Fibroblast of gingiva (primary cell): ENCODE measurements at regions not wholly inside any gene's neighbourhood (a gene's known extent, or its start where the extent isn't known, plus 50 kb on each side); places are given as distances from the start of the nearest gene placed in this dataset.

Experiments used
- DNase-seq: peaks from one replicate; pipeline ENCODE4 v3.0.0-alpha.2; 2011; ENCODE audit warnings: low read depth

DNA sequence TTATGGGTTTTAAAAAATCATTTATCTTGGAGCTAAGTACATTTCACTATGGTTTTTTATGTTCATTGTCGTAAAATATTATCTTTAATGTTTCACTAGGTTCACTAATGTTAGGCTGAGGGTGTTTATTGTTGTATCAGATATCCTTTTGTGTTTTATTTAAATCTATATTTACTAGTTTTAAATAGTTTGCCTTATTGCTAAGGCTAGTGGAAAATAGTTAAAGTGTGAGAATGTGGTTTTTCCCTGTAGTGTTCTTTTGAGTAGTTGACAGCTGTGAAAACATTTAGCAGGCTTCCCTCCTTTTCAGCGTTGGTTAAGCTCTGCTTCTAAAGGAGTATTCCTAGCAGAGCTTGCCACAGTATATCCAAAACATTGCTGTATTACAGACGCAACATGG is 139.0 kb downstream of the TM9SF2 start:
- no peak for DNase-seq

DNA sequence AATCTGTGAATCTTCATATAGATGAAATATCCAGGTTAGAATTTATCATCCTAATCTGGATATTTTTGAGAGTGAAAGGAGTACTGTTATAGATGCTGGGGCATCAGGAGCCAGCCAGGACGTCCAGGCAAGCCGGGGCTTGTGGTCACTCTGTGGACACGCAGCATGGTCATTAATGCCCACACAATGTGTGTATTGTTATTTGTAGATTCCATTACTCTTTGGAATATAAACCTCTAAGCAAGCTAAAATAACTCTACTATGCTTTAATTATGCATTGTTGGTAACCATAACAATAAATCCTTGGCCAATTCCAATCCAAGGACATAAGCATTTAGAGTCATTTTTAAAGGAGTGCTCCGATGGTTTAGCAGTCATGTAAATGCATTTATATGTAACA is 137.9 kb downstream of the TM9SF2 start:
- DNase-seq = no peak

DNA sequence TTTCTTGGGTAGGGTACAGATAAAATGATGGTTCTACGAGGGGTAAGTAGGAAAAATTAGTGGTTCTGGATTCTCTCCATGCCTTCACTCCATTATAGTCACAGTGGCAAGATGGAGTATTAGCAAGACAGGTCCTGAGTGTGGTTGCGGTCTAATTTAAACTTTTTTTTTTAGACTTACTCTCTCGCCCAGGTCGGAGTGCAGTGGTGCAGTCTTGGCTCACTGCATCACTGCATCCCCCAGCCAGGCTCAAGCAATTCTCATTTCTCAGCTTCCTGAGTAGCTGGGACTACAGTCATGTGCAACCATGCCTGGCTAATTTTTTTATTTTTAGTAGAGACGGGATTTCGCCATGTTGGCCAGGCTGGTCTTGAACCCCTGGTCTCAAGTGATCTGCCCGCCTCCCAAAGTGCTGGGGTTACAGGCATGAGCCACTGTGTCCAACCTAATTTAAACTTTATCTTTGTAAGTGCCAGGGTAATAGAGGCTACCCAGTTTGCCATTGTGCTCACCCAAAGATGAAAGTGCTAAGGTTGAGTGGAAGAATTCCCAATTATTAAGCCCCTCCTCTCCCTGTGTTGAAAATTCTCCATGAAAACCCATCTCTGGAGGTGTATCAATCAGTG is 135.6 kb downstream of the TM9SF2 start:
- DNase-seq = no peak

DNA sequence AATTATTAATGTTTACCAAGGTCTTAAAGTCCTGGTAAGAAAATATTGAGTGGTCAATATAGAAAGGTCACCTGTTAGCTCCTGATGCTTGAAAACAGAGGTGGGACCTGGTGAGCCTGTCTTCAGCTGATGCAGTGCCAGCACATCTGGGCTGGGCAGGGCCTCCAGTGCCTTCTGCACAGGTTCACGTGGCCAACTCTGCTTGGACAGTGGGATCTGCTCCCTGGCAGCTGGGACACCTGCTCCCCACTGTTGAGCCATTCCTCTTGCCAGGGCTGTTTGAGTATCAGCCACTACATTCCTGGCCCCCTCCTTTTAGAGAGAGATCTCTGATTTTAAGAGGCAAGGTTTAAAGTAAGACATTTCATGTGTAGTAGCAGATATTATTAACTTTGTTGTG is 135.0 kb downstream of the TM9SF2 start:
- DNase-seq = no peak

DNA sequence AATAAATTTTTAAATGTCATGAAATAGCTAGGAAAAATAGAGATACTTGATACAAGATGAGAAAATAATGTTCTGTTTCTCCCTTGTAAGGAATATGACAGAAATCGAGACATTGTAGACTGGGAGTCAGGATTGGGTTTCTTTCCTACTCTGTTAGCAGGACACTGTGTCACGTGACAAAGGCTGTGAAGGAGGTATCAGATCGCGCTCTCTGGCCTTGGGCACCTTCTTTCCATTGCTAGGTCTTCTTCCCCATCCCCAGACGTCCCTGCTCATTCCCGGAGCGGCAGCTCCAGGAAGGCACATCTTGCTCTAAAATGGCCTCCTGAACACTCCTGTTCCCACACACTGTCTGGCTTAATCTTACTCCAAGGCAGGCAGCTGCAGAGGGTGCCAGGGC is 133.4 kb downstream of the TM9SF2 start:
- DNase-seq = no peak

DNA sequence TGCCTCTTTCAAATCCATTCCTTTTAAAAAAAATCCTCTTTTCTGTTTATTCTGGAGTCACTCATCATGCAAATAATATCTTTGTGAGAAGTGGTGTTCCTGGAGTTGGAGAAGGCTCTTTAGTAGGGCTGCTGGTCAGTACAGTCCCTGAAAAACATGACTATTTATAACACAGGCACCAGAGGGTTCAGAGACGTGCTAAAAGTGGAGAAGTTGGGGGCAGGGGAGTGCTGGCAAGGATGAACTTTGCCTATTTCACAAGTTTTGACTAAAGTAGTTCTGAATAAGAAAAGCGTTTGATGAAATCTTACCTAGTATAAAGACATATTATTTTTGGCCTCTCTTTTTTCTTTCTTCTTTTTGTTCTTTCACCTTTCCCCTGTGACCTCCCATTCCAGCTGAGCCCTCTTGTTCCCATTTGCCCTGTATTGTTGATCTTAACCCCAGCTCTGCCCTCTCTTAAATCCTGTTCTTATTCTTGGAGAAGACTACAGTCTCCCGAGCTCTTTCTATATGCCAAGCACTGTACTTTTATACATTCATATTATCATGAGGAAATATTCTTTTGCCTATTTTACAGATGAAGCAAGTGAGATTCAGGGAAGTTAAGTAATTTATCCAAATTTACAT is 129.1 kb downstream of the TM9SF2 start:
- no peak for DNase-seq

DNA sequence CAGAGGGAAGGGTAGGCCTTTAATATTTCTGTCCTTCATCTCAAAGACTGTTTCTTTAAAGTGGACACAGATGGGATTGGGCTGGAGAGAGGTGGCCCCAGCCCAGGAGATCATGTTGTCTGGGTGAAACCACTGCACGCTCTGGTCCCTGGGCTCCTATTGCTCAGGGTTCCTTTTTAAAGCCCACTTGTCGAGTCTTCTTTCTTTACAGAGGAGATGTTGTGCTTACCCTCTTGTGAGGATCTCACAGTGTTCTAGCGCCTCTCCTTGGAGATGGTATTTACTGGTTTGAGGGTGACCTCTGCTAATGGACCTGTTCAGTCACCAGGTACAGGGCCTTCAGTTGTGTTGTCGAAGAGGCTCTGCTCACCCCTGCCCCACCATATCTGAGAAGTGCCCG is 128.4 kb downstream of the TM9SF2 start:
- no peak for DNase-seq

DNA sequence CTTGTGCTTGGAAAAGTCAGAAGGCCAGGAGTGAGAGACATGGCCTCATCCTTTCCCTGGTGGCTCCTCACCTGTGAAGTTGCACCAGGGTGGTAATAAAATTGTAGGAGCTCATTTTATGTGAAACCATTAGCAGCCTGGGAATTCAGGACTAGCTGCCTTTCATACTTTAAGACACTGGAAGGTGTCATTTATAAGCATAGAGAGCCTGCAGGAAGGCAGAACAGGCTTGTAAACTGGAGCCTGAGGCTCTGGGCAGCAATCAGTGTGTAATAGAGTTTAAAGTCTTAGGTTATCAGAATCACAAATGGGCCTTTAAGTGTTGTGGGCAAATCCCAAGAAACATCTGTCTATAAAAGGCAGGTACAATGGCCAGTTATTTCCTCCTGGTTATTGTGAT is 127.2 kb downstream of the TM9SF2 start:
- no peak for DNase-seq

DNA sequence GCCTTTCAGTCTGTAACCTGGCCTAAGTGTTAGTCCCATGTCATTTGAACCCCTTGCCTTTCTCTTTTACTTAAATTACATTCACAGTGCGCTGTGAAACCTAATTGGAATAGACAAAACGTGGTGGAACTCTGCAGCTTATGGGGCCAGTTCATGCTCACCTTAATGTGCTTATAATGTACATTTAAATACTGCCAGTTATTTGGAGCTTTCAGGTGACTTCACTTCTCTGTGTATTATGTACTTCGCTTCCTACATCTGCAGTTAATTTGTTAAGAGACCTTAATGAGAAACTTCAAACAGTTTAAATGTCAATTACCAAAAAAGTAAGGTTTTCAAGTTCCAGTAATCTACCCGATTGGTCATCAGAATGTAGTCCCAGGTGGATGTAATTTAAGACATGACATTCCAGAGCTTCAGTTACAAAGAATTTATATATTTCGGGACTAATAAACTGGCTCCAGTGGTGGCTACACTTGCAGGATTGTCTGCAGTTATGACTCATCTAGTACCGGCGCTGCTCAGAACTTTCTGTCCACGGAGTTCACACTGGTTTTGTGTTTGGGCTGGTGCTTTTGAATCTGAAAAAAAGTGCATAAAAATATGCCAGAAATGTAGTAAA is 125.3 kb downstream of the TM9SF2 start:
- peak; percentile 53 for DNase-seq

DNA sequence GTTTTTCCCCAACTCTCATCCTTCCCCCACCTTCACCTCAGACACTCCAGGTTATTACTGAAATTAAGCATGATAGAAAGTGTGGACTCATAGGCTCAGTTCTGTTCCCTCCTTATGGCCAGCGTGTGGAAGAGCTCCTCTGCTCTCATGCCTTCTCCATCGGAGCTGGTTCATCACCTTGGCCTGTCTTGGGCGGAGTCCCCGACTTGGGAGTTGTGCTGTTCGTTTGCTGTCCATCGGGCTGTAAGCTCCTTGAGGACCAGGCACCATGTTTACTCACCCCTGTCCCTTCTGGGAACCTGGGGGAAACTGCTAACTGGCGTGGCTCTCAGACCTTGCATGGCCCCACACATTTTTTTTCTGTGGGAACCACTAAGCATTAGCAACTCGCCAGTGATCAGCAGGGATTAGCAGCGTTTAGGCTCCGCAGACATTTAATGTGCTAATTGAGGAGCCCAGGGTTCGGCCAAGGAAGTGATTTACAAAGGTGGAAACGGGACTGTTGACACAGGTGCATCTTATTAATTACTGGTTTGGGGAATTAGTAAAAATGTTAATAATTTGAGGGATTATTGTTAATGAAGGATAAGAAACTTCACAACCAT is 123.8 kb downstream of the TM9SF2 start:
- no peak for DNase-seq

DNA sequence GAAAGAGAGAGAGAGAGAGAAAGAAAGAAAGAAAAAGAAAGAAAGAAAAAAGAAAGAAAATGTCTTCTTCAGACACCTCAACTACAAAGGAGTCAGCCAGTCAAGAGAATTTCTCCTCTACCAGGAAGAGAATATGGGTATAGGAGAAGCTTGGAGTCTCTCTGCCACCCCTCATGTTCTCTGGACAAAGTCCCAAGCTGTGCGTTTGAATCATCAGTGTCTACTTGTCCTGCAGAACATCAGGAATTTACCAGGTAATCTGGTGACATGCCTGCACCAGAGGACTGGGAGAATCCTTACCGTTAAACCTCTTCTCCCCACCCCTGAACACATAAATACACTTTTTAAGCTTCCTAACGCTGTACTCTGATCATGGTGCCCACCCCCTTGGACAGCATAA is 119.5 kb downstream of the TM9SF2 start:
- DNase-seq = no peak

DNA sequence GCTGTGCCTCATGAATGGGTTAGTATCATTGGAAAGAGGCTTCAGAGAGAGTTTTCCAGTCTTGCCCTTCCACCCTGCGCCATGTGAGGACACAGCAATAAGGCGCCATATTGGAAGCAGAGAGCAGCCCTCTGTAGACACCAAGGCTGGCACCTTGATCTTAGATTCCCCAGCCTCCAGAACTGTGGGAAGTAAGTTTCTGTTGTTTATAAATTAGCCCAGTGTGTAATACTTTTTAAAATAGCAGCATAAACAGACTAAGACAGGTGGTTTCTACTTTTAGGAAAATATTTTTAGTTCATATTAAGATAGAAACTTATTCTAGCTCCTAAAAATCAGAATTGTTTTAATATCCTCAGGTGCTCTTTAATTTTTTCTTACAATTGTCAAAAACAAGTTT is 117.9 kb downstream of the TM9SF2 start:
- no peak for DNase-seq

DNA sequence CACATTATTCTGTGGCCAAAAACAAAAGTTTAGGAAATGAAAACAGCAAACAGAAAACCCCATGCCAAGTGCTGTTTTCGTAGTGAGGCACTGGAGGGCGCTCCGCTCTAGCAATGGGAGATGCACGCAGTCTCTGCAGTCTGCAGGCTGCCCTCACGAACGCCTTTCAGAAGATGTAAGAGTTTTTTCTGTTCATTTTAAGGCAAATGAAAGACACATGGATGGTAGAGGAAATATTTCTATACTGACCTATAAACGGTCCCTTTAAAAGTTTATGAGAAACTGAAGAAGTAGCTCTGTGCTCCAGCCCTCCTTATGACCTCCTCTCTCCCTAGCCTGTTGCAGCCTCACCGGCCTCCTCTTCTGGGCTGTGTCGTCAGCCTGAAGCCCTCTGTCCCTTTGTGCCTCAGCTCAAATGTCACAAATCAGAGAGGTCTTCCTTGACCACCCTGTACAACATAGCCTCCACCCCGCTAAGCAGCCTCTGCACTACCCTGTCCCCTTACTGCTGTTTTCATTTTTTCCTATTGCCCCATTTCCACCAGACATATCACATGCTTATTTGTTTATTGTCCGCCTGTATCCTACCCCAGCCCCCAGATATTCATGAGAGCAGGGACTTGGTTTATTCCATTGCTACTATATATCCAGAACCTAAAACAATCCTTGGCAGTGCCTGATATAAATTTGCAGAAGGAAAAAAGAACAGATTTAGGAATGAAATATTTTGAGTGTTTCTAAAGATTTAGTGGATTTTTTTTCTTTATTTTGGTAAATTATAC is 116.4 kb downstream of the TM9SF2 start:
- DNase-seq = peak; percentile 63

DNA sequence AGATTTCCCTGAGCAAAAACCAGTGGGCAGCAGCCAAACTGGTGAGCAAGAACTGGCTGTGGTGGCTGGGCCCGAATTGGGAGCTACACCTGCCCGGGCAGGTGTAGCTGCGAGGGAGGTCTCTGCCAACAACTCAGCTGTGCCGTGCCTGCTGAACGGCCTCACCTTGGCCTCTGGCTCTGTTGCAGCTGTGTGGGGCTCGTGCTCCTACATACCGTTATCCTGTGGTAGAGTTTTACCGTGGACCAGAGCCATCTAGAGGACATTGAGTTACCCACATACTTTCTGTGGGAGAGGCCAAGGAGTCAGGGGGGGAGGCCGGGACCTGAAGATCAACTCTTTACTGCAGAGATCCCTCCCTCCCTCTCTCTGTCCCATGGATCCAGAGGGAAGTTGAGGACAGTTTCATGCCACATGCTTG is 113.2 kb downstream of the TM9SF2 start:
- DNase-seq = no peak
